Osteoblast (primary cell): ENCODE measurements at regions not wholly inside any gene's neighbourhood (a gene's known extent, or its start where the extent isn't known, plus 50 kb on each side); places are given as distances from the start of the nearest gene placed in this dataset.
"Not testable (repeated sequence)": the region's sequence is repeated elsewhere in the genome, so short reads cannot be mapped to it uniquely, and the experiment has no call there.

Experiments used
- DNase-seq: peaks from one replicate; pipeline ENCODE4 v3.0.0; 2011; ENCODE audit warnings: low spot score, mixed read lengths; ENCODE audit not compliant: insufficient read length; ENCODE audit errors: missing footprints
- H2AFZ ChIP-seq: 2 replicates; pipeline ENCODE4 v1.6.0; 2011; ENCODE audit warnings: mild to moderate bottlenecking, low read length
- H3K27ac ChIP-seq: 2 replicates; pipeline ENCODE4 v1.5.1; 2011; ENCODE audit warnings: mild to moderate bottlenecking, low read depth, low read length, moderate library complexity
- H3K27me3 ChIP-seq: 2 replicates; pipeline ENCODE4 v1.6.0; 2012; ENCODE audit warnings: mild to moderate bottlenecking, control low read depth, inconsistent platforms, low read length, moderate library complexity; ENCODE audit not compliant: insufficient read depth
- H3K36me3 ChIP-seq: 2 replicates; pipeline ENCODE4 v1.5.1; 2011; ENCODE audit warnings: mild to moderate bottlenecking, low read length, control low read depth, moderate library complexity; ENCODE audit not compliant: insufficient read depth
- H3K4me1 ChIP-seq: 2 replicates; pipeline ENCODE4 v1.5.1; 2011; ENCODE audit warnings: mild to moderate bottlenecking, low read length, control low read depth, moderate library complexity; ENCODE audit not compliant: insufficient read depth
- H3K4me2 ChIP-seq: 2 replicates; pipeline ENCODE4 v1.6.0; 2011; ENCODE audit warnings: mild to moderate bottlenecking, low read length; ENCODE audit not compliant: insufficient read depth
- H3K4me3 ChIP-seq: fragments of 200-600 bp; sonication (generic); 3 replicates; pipeline ENCODE4 v1.5.1; 2012; ENCODE audit warnings: mild to moderate bottlenecking, low read length, inconsistent platforms; ENCODE audit not compliant: insufficient read depth
- H3K79me2 ChIP-seq: 2 replicates; pipeline ENCODE4 v1.6.0; 2012; ENCODE audit warnings: mild to moderate bottlenecking, low read length, control low read depth, inconsistent platforms; ENCODE audit not compliant: insufficient read depth
- H3K9me3 ChIP-seq: 2 replicates; pipeline ENCODE4 v1.5.1; 2011; ENCODE audit warnings: low read depth, low read length, control low read depth
- H4K20me1 ChIP-seq: 2 replicates; pipeline ENCODE4 v1.6.0; 2012; ENCODE audit warnings: mild to moderate bottlenecking, low read length, control low read depth; ENCODE audit not compliant: insufficient read depth
- CTCF ChIP-seq: IDR thresholded peaks from 2 replicates; pipeline ENCODE4 v1.5.1; 2011; ENCODE audit warnings: mild to moderate bottlenecking, low read depth, low read length, moderate library complexity; ENCODE audit errors: extremely low read depth

GRCh38 chr10:32179836-32180235 lies 123.6 kb upstream of the KIF5B start:
- H3K4me1 ChIP-seq = no peaks in the 10 kb centered on the region
- DNase-seq = no peak
- no peak overlapping the region for H2AFZ ChIP-seq
- H3K79me2 ChIP-seq = no peaks in the 10 kb centered on the region
- no peaks in the 10 kb centered on the region for H3K36me3 ChIP-seq
- no peak overlapping the region for H3K4me2 ChIP-seq
- no peaks in the 10 kb centered on the region for H4K20me1 ChIP-seq
- H3K4me3 ChIP-seq = no peak overlapping the region
- no peak overlapping the region for H3K27ac ChIP-seq
- no peak for TF ChIP-seq CTCF
- H3K27me3 ChIP-seq = no peaks in the 10 kb centered on the region
- H3K9me3 ChIP-seq = no peaks in the 10 kb centered on the region

GRCh38 chr10:32177594-32177993 lies 121.4 kb upstream of the KIF5B start:
- not testable (repeated sequence) for H3K4me2 ChIP-seq, H3K27me3 ChIP-seq, H4K20me1 ChIP-seq, H3K9me3 ChIP-seq, H2AFZ ChIP-seq, H3K79me2 ChIP-seq, H3K4me1 ChIP-seq, H3K36me3 ChIP-seq, H3K4me3 ChIP-seq, DNase-seq, H3K27ac ChIP-seq

- Histone ChIP-seq H3K27me3 (no peaks in the 10 kb centered on the region), H3K36me3 (no peaks in the 10 kb centered on the region), H4K20me1 (no peaks in the 10 kb centered on the region), H3K9me3 (no peaks in the 10 kb centered on the region), H2AFZ (no peak overlapping the region), H3K79me2 (no peaks in the 10 kb centered on the region), H3K27ac (no peak overlapping the region), H3K4me3 (no peak overlapping the region), H3K4me2 (no peak overlapping the region), H3K4me1 (no peaks in the 10 kb centered on the region)
- no peak for DNase-seq
- no peak for TF ChIP-seq CTCF
These were observed 119.4 kb upstream of the KIF5B start for GRCh38 chr10:32175629-32176028.

GRCh38 chr10:32174349-32174893 lies 118.2 kb upstream of the KIF5B start:
- DNase-seq = no peak
- H3K36me3 ChIP-seq = no peaks in the 10 kb centered on the region
- TF ChIP-seq CTCF = no peak
- H3K4me3 ChIP-seq = no peak overlapping the region
- no peaks in the 10 kb centered on the region for H3K4me1 ChIP-seq
- no peaks in the 10 kb centered on the region for H3K9me3 ChIP-seq
- no peaks in the 10 kb centered on the region for H3K27me3 ChIP-seq
- no peaks in the 10 kb centered on the region for H3K79me2 ChIP-seq
- no peak overlapping the region for H3K27ac ChIP-seq
- no peak overlapping the region for H2AFZ ChIP-seq
- no peak overlapping the region for H3K4me2 ChIP-seq
- H4K20me1 ChIP-seq = no peaks in the 10 kb centered on the region
